Fibroblast of skin of left biceps (primary cell): ENCODE measurements at regions not wholly inside any gene's neighbourhood (a gene's known extent, or its start where the extent isn't known, plus 50 kb on each side); places are given as distances from the start of the nearest gene placed in this dataset.
A peak's percentile ranks its signal among the peaks of the same experiment; 100 is the strongest.
"Not testable (repeated sequence)": the region's sequence is repeated elsewhere in the genome, so short reads cannot be mapped to it uniquely, and the experiment has no call there.

ENCODE experiments used
- DNase-seq, 2 experiments: peaks; one replicate each; pipeline ENCODE4 v3.0.0-alpha.2; 2013; ENCODE audit warnings: low read depth in 2 of 2

GRCh38 chr12:92987362-92987761 lies 58.3 kb upstream of the EEA1 start:
- peak in 1 of 2 experiments; percentile 50 for DNase-seq

GRCh38 chr12:92987846-92988621 lies 58.9 kb upstream of the EEA1 start:
- no peak for DNase-seq

GRCh38 chr12:92988622-92989130 lies 59.6 kb upstream of the EEA1 start:
- DNase-seq, result no peak

GRCh38 chr12:92989715-92990484 lies 60.8 kb upstream of the EEA1 start:
- no peak for DNase-seq

GRCh38 chr12:92991134-92991533 lies 62.0 kb upstream of the EEA1 start:
- no peak for DNase-seq

- no peak for DNase-seq
These were observed 62.9 kb upstream of the EEA1 start for GRCh38 chr12:92992041-92992440.

GRCh38 chr12:92993259-92993658 lies 64.2 kb upstream of the EEA1 start:
- no peak for DNase-seq

GRCh38 chr12:92995258-92995903 lies 66.3 kb upstream of the EEA1 start:
- no peak for DNase-seq

- no peak for DNase-seq
These were observed 70.9 kb upstream of the EEA1 start for GRCh38 chr12:93000026-93000425.

- DNase-seq, result no peak
These were observed 72.3 kb upstream of the EEA1 start for GRCh38 chr12:93001407-93001806.

GRCh38 chr12:93002293-93003054 lies 73.4 kb upstream of the EEA1 start:
- peak; percentile 56 to 62 for DNase-seq

GRCh38 chr12:93003531-93004239 lies 74.6 kb upstream of the EEA1 start:
- no peak for DNase-seq

GRCh38 chr12:93005928-93006392 lies 76.9 kb upstream of the EEA1 start:
- no peak for DNase-seq

GRCh38 chr12:93006471-93007208 lies 77.5 kb upstream of the EEA1 start:
- DNase-seq, result no peak

- DNase-seq, result no peak
These were observed 78.4 kb upstream of the EEA1 start for GRCh38 chr12:93007544-93007943.

GRCh38 chr12:93008044-93008778 lies 79.1 kb upstream of the EEA1 start:
- no peak for DNase-seq

- DNase-seq, result not testable (repeated sequence)
These were observed 79.8 kb upstream of the EEA1 start for GRCh38 chr12:93008880-93009279.

GRCh38 chr12:93009533-93009932 lies 80.4 kb upstream of the EEA1 start:
- no peak for DNase-seq

GRCh38 chr12:93010461-93010860 lies 81.4 kb upstream of the EEA1 start:
- DNase-seq, result no peak
